PC-9 (cell line): ENCODE measurements at regions not wholly inside any gene's neighbourhood (a gene's known extent, or its start where the extent isn't known, plus 50 kb on each side); places are given as distances from the start of the nearest gene placed in this dataset.

Source experiments
- BruUV-seq: library from RNA; stranded (reverse); fragments of 400-500 nt; replicated peaks from 2 replicates; lab custom pipeline; 2021; lab: Mats Ljungman, UMichigan
- CTCF ChIA-PET: fragments of 300-600 bp; sonication (Branson Sonifier 250); formaldehyde crosslinking; loops from one replicate; lab custom pipeline; 2022; ENCODE audit warnings: antibody characterized with exemption; lab: Charles Lee
- POLR2A ChIA-PET: fragments of 300-600 bp; sonication (Branson Sonifier 250); formaldehyde crosslinking; loops from one replicate; lab custom pipeline; 2022; ENCODE audit warnings: antibody characterized with exemption; ENCODE audit not compliant: unreplicated experiment; lab: Charles Lee
- DNase-seq, 2 experiments: peaks; one replicate each; pipeline versions ENCODE4 v3.0.0 to v3.0.0-alpha.2; 2015 to 2022; ENCODE audit warnings: mixed read lengths in 1 of 2
- H2AFZ ChIP-seq: fragments of 200-600 bp; sonication (generic); 2 replicates; pipeline ENCODE4 v1.8.1; 2017; ENCODE audit warnings: antibody characterized with exemption
- H3F3A ChIP-seq: fragments of 200-600 bp; sonication (generic); 2 replicates; pipeline ENCODE4 v1.8.1; 2017; ENCODE audit warnings: antibody characterized with exemption, mild to moderate bottlenecking, low read depth; ENCODE audit not compliant: insufficient read depth
- H3K27ac ChIP-seq: fragments of 200-600 bp; sonication (generic); 2 replicates; pipeline ENCODE4 v1.6.1; 2016; ENCODE audit warnings: mixed run types
- H3K27me3 ChIP-seq: fragments of 200-600 bp; sonication (generic); 2 replicates; pipeline ENCODE4 v1.6.1; 2016; ENCODE audit warnings: low read depth, mixed run types; ENCODE audit not compliant: insufficient read depth
- H3K36me3 ChIP-seq: fragments of 200-600 bp; sonication (generic); 2 replicates; pipeline ENCODE4 v1.6.1; 2016; ENCODE audit warnings: low read depth, mixed run types
- H3K4me1 ChIP-seq: fragments of 200-600 bp; sonication (generic); replicated peaks from 2 replicates; pipeline ENCODE4 v1.6.1; 2016; ENCODE audit warnings: mixed run types; ENCODE audit not compliant: insufficient read depth
- H3K4me2 ChIP-seq: fragments of 200-600 bp; sonication (generic); 2 replicates; pipeline ENCODE4 v1.6.1; 2017; ENCODE audit warnings: mixed run types
- H3K4me3 ChIP-seq: fragments of 200-600 bp; sonication (generic); 2 replicates; pipeline ENCODE4 v1.6.1; 2016; ENCODE audit warnings: mixed run types
- H3K79me2 ChIP-seq: fragments of 200-600 bp; sonication (generic); 2 replicates; pipeline ENCODE4 v1.6.1; 2017; ENCODE audit warnings: low read depth, mixed run types
- H3K9me2 ChIP-seq: fragments of 200-600 bp; sonication (generic); 2 replicates; pipeline ENCODE4 v1.8.1; 2017; ENCODE audit warnings: mild to moderate bottlenecking; ENCODE audit not compliant: insufficient read depth
- H3K9me3 ChIP-seq: fragments of 200-600 bp; sonication (generic); 2 replicates; pipeline ENCODE4 v1.8.1; 2016; ENCODE audit warnings: low read depth; ENCODE audit not compliant: insufficient read depth
- H4K20me1 ChIP-seq: fragments of 200-600 bp; sonication (generic); 2 replicates; pipeline ENCODE4 v1.8.1; 2017; ENCODE audit not compliant: insufficient read depth
- EZH2 ChIP-seq: fragments of 200-600 bp; sonication (generic); IDR thresholded peaks from 2 replicates; pipeline ENCODE4 v1.8.0; 2017; ENCODE audit warnings: antibody characterized with exemption, low read depth
- intact Hi-C: fragments of 100-400 bp; cut with micrococcal nuclease; formaldehyde crosslinking; loops from one replicate; pipeline ENCODE4 v1.10.0; 2022; ENCODE audit not compliant: unreplicated experiment
- TF ChIP-seq, protein P1 (sequence below): fragments of 200-600 bp; sonication (generic); conservative IDR thresholded peaks from 2 replicates; pipeline ENCODE4 v1.6.1; 2017; ENCODE audit warnings: mixed run types, antibody characterized with exemption, mild to moderate bottlenecking, moderate library complexity

DNA sequence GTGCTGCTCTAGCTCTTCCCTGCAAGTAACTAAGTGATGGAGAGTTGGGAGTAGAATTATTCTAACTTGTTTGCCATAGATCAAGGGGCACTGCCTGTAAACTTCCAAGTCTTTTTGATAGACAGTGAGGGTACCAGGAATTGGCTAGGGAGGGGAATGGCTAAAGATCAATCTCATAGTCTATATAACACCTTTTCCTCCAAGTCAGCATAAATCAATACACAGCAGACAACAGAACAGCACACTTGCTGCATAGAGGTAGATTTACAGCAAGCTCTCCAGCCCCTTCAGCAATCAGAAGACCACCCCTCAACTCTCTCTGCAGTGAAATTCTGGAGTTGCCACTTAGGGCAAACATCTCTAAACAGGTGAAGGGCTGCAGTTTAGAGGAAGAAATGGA is 643.5 kb upstream of the KLF4 start:
- ChIA-PET POLR2A (no interaction called here), CTCF (no interaction called here)
- Histone ChIP-seq H4K20me1 (no peaks in the 10 kb centered on the region), H3K9me3 (no peaks in the 10 kb centered on the region; the same call in 1 of the 2 replicates), H3K4me2 (no peak overlapping the region), H3K4me3 (no peak overlapping the region), H3K9me2 (no peaks in the 10 kb centered on the region), H2AFZ (no peak overlapping the region), H3F3A (no peaks in the 10 kb centered on the region), H3K36me3 (no peaks in the 10 kb centered on the region), H3K4me1 (no peaks in the 10 kb centered on the region), H3K79me2 (no peaks in the 10 kb centered on the region), H3K27me3 (no peaks in the 10 kb centered on the region), H3K27ac (no peak overlapping the region)
- intact Hi-C loops: no loop called here
- DNase-seq: no peak
- no TSS peak for BruUV-seq
- TF ChIP-seq, protein P1, sequence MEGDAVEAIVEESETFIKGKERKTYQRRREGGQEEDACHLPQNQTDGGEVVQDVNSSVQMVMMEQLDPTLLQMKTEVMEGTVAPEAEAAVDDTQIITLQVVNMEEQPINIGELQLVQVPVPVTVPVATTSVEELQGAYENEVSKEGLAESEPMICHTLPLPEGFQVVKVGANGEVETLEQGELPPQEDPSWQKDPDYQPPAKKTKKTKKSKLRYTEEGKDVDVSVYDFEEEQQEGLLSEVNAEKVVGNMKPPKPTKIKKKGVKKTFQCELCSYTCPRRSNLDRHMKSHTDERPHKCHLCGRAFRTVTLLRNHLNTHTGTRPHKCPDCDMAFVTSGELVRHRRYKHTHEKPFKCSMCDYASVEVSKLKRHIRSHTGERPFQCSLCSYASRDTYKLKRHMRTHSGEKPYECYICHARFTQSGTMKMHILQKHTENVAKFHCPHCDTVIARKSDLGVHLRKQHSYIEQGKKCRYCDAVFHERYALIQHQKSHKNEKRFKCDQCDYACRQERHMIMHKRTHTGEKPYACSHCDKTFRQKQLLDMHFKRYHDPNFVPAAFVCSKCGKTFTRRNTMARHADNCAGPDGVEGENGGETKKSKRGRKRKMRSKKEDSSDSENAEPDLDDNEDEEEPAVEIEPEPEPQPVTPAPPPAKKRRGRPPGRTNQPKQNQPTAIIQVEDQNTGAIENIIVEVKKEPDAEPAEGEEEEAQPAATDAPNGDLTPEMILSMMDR: no peak
- TF ChIP-seq EZH2: no peak

DNA sequence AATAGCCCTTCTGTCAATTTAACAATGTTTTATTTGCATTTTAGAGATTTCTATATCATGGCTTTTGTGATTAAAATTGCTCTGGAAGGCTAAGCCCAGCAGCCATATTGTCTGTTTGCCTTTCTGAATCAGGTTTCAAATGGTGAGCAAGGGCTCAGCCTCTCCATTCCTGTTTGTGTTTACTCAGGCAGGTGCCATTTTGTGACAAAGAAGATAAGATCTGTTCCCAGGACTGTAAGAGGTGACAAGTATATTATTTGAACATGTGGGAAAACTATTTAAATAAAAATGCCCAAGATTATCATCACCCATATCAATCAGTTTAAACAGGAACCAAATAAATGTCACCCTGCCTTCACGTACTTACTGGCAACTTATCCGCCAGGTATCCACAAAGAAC is 641.3 kb upstream of the KLF4 start:
- Histone ChIP-seq H3K27ac (no peak overlapping the region), H4K20me1 (no peaks in the 10 kb centered on the region), H3K4me3 (no peak overlapping the region), H2AFZ (no peak overlapping the region), H3K36me3 (no peaks in the 10 kb centered on the region), H3K4me2 (no peak overlapping the region), H3K4me1 (no peaks in the 10 kb centered on the region), H3K9me3 (no peaks in the 10 kb centered on the region; the same call in 1 of the 2 replicates), H3F3A (no peaks in the 10 kb centered on the region), H3K27me3 (no peaks in the 10 kb centered on the region), H3K79me2 (no peaks in the 10 kb centered on the region), H3K9me2 (no peaks in the 10 kb centered on the region)
- CTCF ChIA-PET: no interaction called here
- TF ChIP-seq, protein P1: no peak
- TF ChIP-seq EZH2: no peak
- intact Hi-C loops: no loop called here
- no TSS peak for BruUV-seq
- POLR2A ChIA-PET: no interaction called here
- peak in 1 of 2 experiments; percentile 61 for DNase-seq

DNA sequence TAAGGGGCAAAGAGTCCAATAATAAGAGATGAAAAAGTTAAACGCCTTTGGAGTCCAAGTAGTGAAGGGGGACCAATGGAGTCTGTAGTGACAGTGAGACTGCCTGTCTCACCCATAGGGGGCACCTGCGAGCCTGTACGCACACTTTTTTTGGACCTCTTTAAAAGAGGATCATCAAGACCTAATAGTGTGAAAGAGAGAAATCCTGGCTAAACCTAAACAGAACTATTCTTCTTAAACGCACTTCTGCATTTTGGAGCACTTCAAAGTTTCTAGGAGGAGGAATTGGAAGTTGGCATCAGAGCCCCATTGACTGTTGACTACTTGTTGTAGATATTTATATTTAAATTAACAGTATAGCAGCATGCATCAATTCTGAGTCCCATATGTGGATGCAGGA is 636.1 kb upstream of the KLF4 start:
- TF ChIP-seq, protein P1: peak; percentile 65
- TF ChIP-seq EZH2: no peak
- POLR2A ChIA-PET: no interaction called here
- Histone ChIP-seq H3K36me3 (no peaks in the 10 kb centered on the region), H3K27me3 (no peaks in the 10 kb centered on the region), H3K4me1 (no peaks in the 10 kb centered on the region), H3K4me3 (no peak overlapping the region), H2AFZ (no peak overlapping the region), H3K27ac (no peak overlapping the region), H3K4me2 (no peak overlapping the region), H4K20me1 (no peaks in the 10 kb centered on the region), H3K79me2 (no peaks in the 10 kb centered on the region), H3K9me2 (no peaks in the 10 kb centered on the region), H3K9me3 (no peaks in the 10 kb centered on the region), H3F3A (no peaks in the 10 kb centered on the region)
- CTCF ChIA-PET: no interaction called here
- intact Hi-C loops: no loop called here
- no TSS peak for BruUV-seq
- no peak for DNase-seq
